OCI-LY7 (cell line): ENCODE measurements at regions not wholly inside any gene's neighbourhood (a gene's known extent, or its start where the extent isn't known, plus 50 kb on each side); places are given as distances from the start of the nearest gene placed in this dataset.

ENCODE experiments used
- CTCF ChIP-seq: fragments of 200-600 bp; sonication (generic); conservative IDR thresholded peaks from 2 replicates; pipeline ENCODE4 v1.5.1; 2014; ENCODE audit warnings: mild to moderate bottlenecking, antibody characterized with exemption, low read length, moderate library complexity, mixed read lengths
- EZH2phosphoT487 ChIP-seq: fragments of 200-600 bp; sonication (generic); IDR thresholded peaks from 2 replicates; pipeline ENCODE4 v1.6.1; 2018; ENCODE audit warnings: low read depth, borderline replicate concordance, mild to moderate bottlenecking, mixed run types, antibody characterized with exemption, low read length, moderate library complexity, mixed read lengths

GRCh38 chr4:133800966-133801365 is 400.6 kb downstream of the PABPC4L start:
- no peak for TF ChIP-seq CTCF
- TF ChIP-seq EZH2phosphoT487, result no peak
